Esophagus squamous epithelium (tissue), 5 donors: ENCODE measurements at regions not wholly inside any gene's neighbourhood (a gene's known extent, or its start where the extent isn't known, plus 50 kb on each side); places are given as distances from the start of the nearest gene placed in this dataset.

Source experiments
- DNase-seq: peaks from one replicate; lab custom pipeline; 2025; lab: John Stamatoyannopoulos, UW
- H3K27ac ChIP-seq, 4 donors: fragments of 200-600 bp; sonication (generic); one replicate each; pipeline ENCODE4 v1.5.1; 2016 to 2019; ENCODE audit warnings: mild to moderate bottlenecking in 1 of 4
- H3K27me3 ChIP-seq, 4 donors: fragments of 200-600 bp; sonication (generic); 1 replicate in 3 of 4; 2 replicates in 1 of 4; pipeline versions ENCODE4 v1.5.1 to v1.6.0; 2017 to 2021; ENCODE audit warnings: antibody characterized with exemption in 1 of 4
- H3K36me3 ChIP-seq, 3 donors: fragments of 200-600 bp; sonication (generic); one replicate each; pipeline ENCODE4 v1.5.1; 2016 to 2019
- H3K4me1 ChIP-seq, 3 donors: fragments of 200-600 bp; sonication (generic); one replicate each; pipeline ENCODE4 v1.5.1; 2017 to 2019
- H3K4me3 ChIP-seq, 4 donors: fragments of 200-600 bp; sonication (generic); 1 replicate in 3 of 4; 2 replicates in 1 of 4; pipeline ENCODE4 v1.5.1; 2016 to 2019; ENCODE audit warnings: mild to moderate bottlenecking in 2 of 4, moderate library complexity in 1 of 4
- H3K9me3 ChIP-seq, 3 donors: fragments of 200-600 bp; sonication (generic); one replicate each; pipeline ENCODE4 v1.5.1; 2016 to 2019
- POLR2A ChIP-seq, 4 donors: fragments of 450-650 bp; IDR thresholded peaks; one replicate each; pipeline ENCODE4 v1.6.1; 2017; ENCODE audit warnings: antibody characterized with exemption in 4 of 4, mild to moderate bottlenecking in 4 of 4, moderate library complexity in 3 of 4
- WGBS, 2 donors: methylation state at CpG; one replicate each; pipeline ENCODE4 v1.1.5; 2018; 5-methylcytosine and 5-hydroxymethylcytosine counted together
- intact Hi-C: fragments of 100-400 bp; cut with DNase I; formaldehyde crosslinking; loops from one replicate; pipeline ENCODE4 v1.15.0; 2022
- TF ChIP-seq, protein P1 (sequence below), 6 experiments: fragments of 450-650 bp in 4 of 6; fragments of 200-600 bp in 2 of 6; sonication (generic) in 2 of 6; IDR thresholded peaks; one replicate each; pipeline ENCODE4 v1.5.1; 2016 to 2019; ENCODE audit warnings: antibody characterized with exemption in 6 of 6, mild to moderate bottlenecking in 4 of 6, moderate library complexity in 4 of 6
- donor health status: DM: yes; HTN: yes; CAD: no.

DNA sequence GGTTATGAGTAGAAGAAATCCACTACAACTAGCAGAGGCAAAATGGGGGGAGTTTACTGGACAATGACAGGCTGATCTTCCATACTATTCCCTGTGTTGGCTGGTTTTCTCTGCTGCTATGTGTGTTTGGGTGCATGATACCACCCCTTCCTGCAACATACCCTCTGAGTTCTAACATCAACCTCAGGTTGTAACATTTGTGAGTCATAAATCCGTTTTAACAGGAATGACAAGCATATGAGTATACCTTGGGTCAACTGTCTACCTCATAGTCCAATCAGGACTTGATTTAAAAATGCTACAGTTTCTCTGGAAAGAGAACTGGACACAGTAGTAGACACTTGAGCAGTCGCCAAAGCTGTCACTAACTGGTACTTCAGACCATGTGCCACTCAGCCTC, 422.9 kb downstream of the KCTD12 start:
- 63 to 68% methylated on average over 2 of the region's 2 CpGs for WGBS, 2 donors
- TF ChIP-seq POLR2A (IDR thresholded peaks at IDR 0.05): no peak
- TF ChIP-seq, protein P1, sequence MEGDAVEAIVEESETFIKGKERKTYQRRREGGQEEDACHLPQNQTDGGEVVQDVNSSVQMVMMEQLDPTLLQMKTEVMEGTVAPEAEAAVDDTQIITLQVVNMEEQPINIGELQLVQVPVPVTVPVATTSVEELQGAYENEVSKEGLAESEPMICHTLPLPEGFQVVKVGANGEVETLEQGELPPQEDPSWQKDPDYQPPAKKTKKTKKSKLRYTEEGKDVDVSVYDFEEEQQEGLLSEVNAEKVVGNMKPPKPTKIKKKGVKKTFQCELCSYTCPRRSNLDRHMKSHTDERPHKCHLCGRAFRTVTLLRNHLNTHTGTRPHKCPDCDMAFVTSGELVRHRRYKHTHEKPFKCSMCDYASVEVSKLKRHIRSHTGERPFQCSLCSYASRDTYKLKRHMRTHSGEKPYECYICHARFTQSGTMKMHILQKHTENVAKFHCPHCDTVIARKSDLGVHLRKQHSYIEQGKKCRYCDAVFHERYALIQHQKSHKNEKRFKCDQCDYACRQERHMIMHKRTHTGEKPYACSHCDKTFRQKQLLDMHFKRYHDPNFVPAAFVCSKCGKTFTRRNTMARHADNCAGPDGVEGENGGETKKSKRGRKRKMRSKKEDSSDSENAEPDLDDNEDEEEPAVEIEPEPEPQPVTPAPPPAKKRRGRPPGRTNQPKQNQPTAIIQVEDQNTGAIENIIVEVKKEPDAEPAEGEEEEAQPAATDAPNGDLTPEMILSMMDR (IDR thresholded peaks at IDR 0.05): no peak
- no peaks in the 10 kb centered on the region for H3K9me3 ChIP-seq
- no peak overlapping the region for H3K27ac ChIP-seq
- no peaks in the 10 kb centered on the region for H3K36me3 ChIP-seq
- DNase-seq: no peak
- H3K27me3 ChIP-seq: no peaks in the 10 kb centered on the region
- intact Hi-C loops: no loop called here
- H3K4me1 ChIP-seq: no peaks in the 10 kb centered on the region
- no peak overlapping the region for H3K4me3 ChIP-seq

- Histone ChIP-seq H3K36me3 (no peaks in the 10 kb centered on the region), H3K27me3 (no peaks in the 10 kb centered on the region), H3K4me1 (no peaks in the 10 kb centered on the region), H3K4me3 (no peak overlapping the region), H3K9me3 (no peaks in the 10 kb centered on the region), H3K27ac (no peak overlapping the region)
- TF ChIP-seq POLR2A (IDR thresholded peaks at IDR 0.05): no peak
- TF ChIP-seq, protein P1 (IDR thresholded peaks at IDR 0.05): no peak
- WGBS, 2 donors: 54 to 70% methylated on average over 3 to 4 of the region's 4 CpGs
- intact Hi-C loops: no loop called here
- no peak for DNase-seq
Observed at GRCh38 chr13:76461999-76462398, 424.2 kb downstream of the KCTD12 start.

DNA sequence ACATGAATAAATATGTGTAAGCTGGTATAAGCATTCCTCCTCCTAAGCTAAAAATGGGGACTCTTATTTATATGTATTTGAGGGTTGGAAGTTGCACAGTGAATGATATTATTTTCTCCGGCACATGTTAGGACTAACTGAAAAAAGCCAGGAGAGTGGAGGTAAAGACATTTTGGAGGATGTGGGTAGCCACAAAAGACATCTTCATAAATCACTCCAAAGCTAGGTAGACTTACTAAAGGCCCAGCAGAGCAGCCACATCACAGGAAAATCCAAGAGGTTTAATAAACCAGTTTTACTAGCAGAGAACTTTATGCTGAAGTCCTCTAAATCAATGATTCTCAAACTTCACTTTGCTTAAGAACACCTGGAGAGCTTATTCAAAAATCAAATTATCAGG, 424.7 kb downstream of the KCTD12 start:
- Histone ChIP-seq H3K4me1 (no peaks in the 10 kb centered on the region), H3K9me3 (no peaks in the 10 kb centered on the region), H3K36me3 (no peaks in the 10 kb centered on the region), H3K27me3 (no peaks in the 10 kb centered on the region), H3K4me3 (no peak overlapping the region), H3K27ac (no peak overlapping the region)
- 83 to 90% methylated on average over 1 of the region's 1 CpG for WGBS, 2 donors
- no peak for TF ChIP-seq POLR2A (IDR thresholded peaks at IDR 0.05)
- DNase-seq: no peak
- intact Hi-C loops: no loop called here

DNA sequence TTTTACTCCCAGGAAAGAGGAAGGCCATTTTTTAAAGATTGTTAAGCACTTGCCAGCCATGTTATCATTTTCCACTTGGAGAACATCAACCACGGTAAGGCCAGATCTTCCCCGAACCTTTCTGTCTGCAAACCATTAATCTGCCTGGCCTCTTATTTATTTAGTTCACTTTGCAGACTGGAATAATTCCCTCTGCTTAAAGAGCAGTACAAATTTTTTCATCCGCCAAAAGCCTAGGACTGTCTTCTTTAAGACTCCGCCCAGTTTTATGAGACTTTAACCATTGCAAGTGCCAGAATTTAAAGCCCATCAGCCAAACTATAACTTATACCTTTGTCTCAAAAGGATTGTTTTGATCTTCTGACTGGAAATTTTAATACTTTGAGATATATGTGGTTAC, 426.3 kb downstream of the KCTD12 start:
- intact Hi-C loops: no loop called here
- H3K9me3 ChIP-seq: no peaks in the 10 kb centered on the region
- DNase-seq: no peak
- no peak overlapping the region for H3K27ac ChIP-seq
- TF ChIP-seq POLR2A (IDR thresholded peaks at IDR 0.05): no peak
- TF ChIP-seq, protein P1 (IDR thresholded peaks at IDR 0.05): no peak
- H3K4me3 ChIP-seq: no peak overlapping the region
- 75 to 86% methylated on average over 4 of the region's 4 CpGs for WGBS, 2 donors
- no peaks in the 10 kb centered on the region for H3K27me3 ChIP-seq
- no peaks in the 10 kb centered on the region for H3K4me1 ChIP-seq
- no peaks in the 10 kb centered on the region for H3K36me3 ChIP-seq

DNA sequence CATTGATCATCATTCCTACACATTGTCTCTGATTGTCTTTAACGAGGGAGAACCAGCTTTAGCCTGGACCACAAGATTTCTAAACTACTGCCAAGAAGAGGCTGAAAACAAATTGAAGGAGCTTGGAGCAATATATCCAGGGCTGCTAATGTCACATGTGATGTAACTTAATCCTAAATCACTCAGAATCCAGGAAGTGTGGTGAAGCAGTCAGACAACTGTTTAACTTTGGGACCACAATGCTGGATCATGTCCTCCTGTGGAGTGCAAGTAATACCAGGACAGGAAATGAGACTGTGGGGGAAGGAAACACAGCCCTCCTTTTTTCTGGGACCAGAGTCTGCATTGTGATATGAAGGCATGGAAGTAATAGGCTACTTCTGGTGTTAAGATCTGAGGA, 430.2 kb downstream of the KCTD12 start:
- TF ChIP-seq POLR2A (IDR thresholded peaks at IDR 0.05): no peak
- TF ChIP-seq, protein P1 (IDR thresholded peaks at IDR 0.05): no peak
- Histone ChIP-seq H3K9me3 (peaks cover 0 to 5% (median 5%) of the 10 kb centered on the region in 3 donors), H3K27me3 (no peaks in the 10 kb centered on the region), H3K27ac (no peak overlapping the region), H3K4me1 (no peaks in the 10 kb centered on the region), H3K4me3 (no peak overlapping the region), H3K36me3 (no peaks in the 10 kb centered on the region)
- 0 to 11% methylated on average over 1 of the region's 1 CpG for WGBS, 2 donors
- no peak for DNase-seq
- intact Hi-C loops: no loop called here

- TF ChIP-seq, protein P1 (IDR thresholded peaks at IDR 0.05): no peak
- no peak for TF ChIP-seq POLR2A (IDR thresholded peaks at IDR 0.05)
- peaks cover 0 to 5% (median 5%) of the 10 kb centered on the region in 3 donors for H3K9me3 ChIP-seq
- no peaks in the 10 kb centered on the region for H3K36me3 ChIP-seq
- no peak overlapping the region for H3K4me3 ChIP-seq
- H3K27me3 ChIP-seq: no peaks in the 10 kb centered on the region
- H3K4me1 ChIP-seq: no peaks in the 10 kb centered on the region
- H3K27ac ChIP-seq: no peak overlapping the region
- no peak for DNase-seq
- intact Hi-C loops: no loop called here
Observed at GRCh38 chr13:76454991-76455390, 431.2 kb downstream of the KCTD12 start.
